Brain microvascular endothelial cell (primary cell): ENCODE measurements at regions not wholly inside any gene's neighbourhood (a gene's known extent, or its start where the extent isn't known, plus 50 kb on each side); places are given as distances from the start of the nearest gene placed in this dataset.

Experiments
- DNase-seq: peaks from one replicate; pipeline ENCODE4 v3.0.0-alpha.2; 2020
- H3K27ac ChIP-seq: fragments of 250-450 bp; sonication (Bioruptor Pico); 2 replicates; pipeline ENCODE4 v1.5.1; 2020; ENCODE audit warnings: mild to moderate bottlenecking, moderate library complexity
- H3K27me3 ChIP-seq: fragments of 250-450 bp; sonication (Bioruptor Pico); replicated peaks from 2 replicates; pipeline ENCODE4 v1.5.1; 2020; ENCODE audit warnings: mild to moderate bottlenecking
- H3K36me3 ChIP-seq: fragments of 250-450 bp; sonication (Bioruptor Pico); replicated peaks from 2 replicates; pipeline ENCODE4 v1.5.1; 2020; ENCODE audit warnings: mild to moderate bottlenecking
- H3K4me3 ChIP-seq: 2 replicates; pipeline ENCODE4 v1.5.1; 2011; ENCODE audit warnings: low read depth, mild to moderate bottlenecking, control low read depth, low read length, moderate library complexity
- CTCF ChIP-seq: IDR thresholded peaks from 2 replicates; pipeline ENCODE4 v1.5.1; 2011; ENCODE audit warnings: low read depth, mild to moderate bottlenecking, moderate library complexity, low read length, control low read depth, inconsistent platforms; ENCODE audit errors: missing control alignments
- in situ Hi-C: cut with HindIII; loops from 2 replicates; pipeline ENCODE4 v1.10.0; 2017; ENCODE audit warnings: low sequenced_read_pairs, low pct_ligation_motif_present

GRCh38 chr2:228801451-228801850, 469.6 kb downstream of the PID1 start:
- H3K27ac ChIP-seq, result no peak overlapping the region
- no peak overlapping the region for H3K4me3 ChIP-seq
- no peak for DNase-seq
- in situ Hi-C loops, result no loop called here
- TF ChIP-seq CTCF, result no peak
- H3K27me3 ChIP-seq, result no peaks in the 10 kb centered on the region
- H3K36me3 ChIP-seq, result no peaks in the 10 kb centered on the region

GRCh38 chr2:228799208-228799588, 471.9 kb downstream of the PID1 start:
- Histone ChIP-seq H3K27ac (no peak overlapping the region), H3K27me3 (no peaks in the 10 kb centered on the region), H3K4me3 (no peak overlapping the region), H3K36me3 (no peaks in the 10 kb centered on the region)
- in situ Hi-C loops, result no loop called here
- no peak for DNase-seq
- no peak for TF ChIP-seq CTCF

GRCh38 chr2:228798458-228799207, 472.5 kb downstream of the PID1 start:
- H3K36me3 ChIP-seq, result no peaks in the 10 kb centered on the region
- in situ Hi-C loops, result no loop called here

GRCh38 chr2:228796386-228796785, 474.7 kb downstream of the PID1 start:
- Histone ChIP-seq H3K4me3 (no peak overlapping the region), H3K27ac (no peak overlapping the region), H3K36me3 (no peaks in the 10 kb centered on the region), H3K27me3 (no peaks in the 10 kb centered on the region)
- in situ Hi-C loops, result no loop called here
- no peak for TF ChIP-seq CTCF
- DNase-seq, result no peak

More at GRCh38 chr2:228798458-228799207, 472.5 kb downstream of the PID1 start:
- no peak overlapping the region for H3K4me3 ChIP-seq
- no peaks in the 10 kb centered on the region for H3K27me3 ChIP-seq
- no peak overlapping the region for H3K27ac ChIP-seq
- no peak for DNase-seq
- no peak for TF ChIP-seq CTCF

GRCh38 chr2:228793116-228793515, 478.0 kb downstream of the PID1 start:
- Histone ChIP-seq H3K27me3 (no peaks in the 10 kb centered on the region), H3K36me3 (no peaks in the 10 kb centered on the region), H3K27ac (no peak overlapping the region), H3K4me3 (no peak overlapping the region)
- in situ Hi-C loops, result no loop called here
- no peak for TF ChIP-seq CTCF
- no peak for DNase-seq

- Histone ChIP-seq H3K36me3 (no peaks in the 10 kb centered on the region), H3K27ac (no peak overlapping the region), H3K4me3 (no peak overlapping the region), H3K27me3 (no peaks in the 10 kb centered on the region)
- in situ Hi-C loops, result no loop called here
- TF ChIP-seq CTCF, result no peak
- no peak for DNase-seq
These were observed 484.2 kb downstream of the PID1 start for GRCh38 chr2:228786901-228787300.
